ENCODE measurements at regions not wholly inside any gene's neighbourhood (a gene's known extent, or its start where the extent isn't known, plus 50 kb on each side); places are given as distances from the start of the nearest gene placed in this dataset.

- no peak overlapping the region for H2AFZ ChIP-seq (ENCODE audit: low read length)
- H3K79me2 ChIP-seq (ENCODE audit: insufficient read depth, low read length), result no peaks in the 10 kb centered on the region
- no peak overlapping the region for H3K4me2 ChIP-seq (ENCODE audit: low read depth, low read length, poor library complexity, severe bottlenecking)
- no peaks in the 10 kb centered on the region for H3K27me3 ChIP-seq (ENCODE audit: insufficient read depth, low read length, poor library complexity, severe bottlenecking)
- no peaks in the 10 kb centered on the region for H3K9me2 ChIP-seq (replicated peaks; ENCODE audit: low read depth, low read length)
- no peaks in the 10 kb centered on the region for H3F3A ChIP-seq (ENCODE audit: low read depth)
- TF ChIP-seq EZH2phosphoT487 (IDR thresholded peaks at IDR 0.05; ENCODE audit: borderline replicate concordance) (no peak), CTCF (conservative IDR thresholded peaks at IDR 0.05; ENCODE audit: low read length) (no peak)
- no peak overlapping the region for H3K4me3 ChIP-seq (ENCODE audit: low read length, poor library complexity, severe bottlenecking)
- H3K9ac ChIP-seq (ENCODE audit: low read depth, low read length, poor library complexity, severe bottlenecking), result no peak overlapping the region
- H3K4me1 ChIP-seq (ENCODE audit: insufficient read depth, low read length, poor library complexity, severe bottlenecking), result no peaks in the 10 kb centered on the region
- H4K20me1 ChIP-seq (ENCODE audit: insufficient read depth, low read length, poor library complexity, severe bottlenecking), result no peaks in the 10 kb centered on the region
- no peaks in the 10 kb centered on the region for H3K9me3 ChIP-seq (ENCODE audit: insufficient read depth, low read depth, low read length)
- H3K36me3 ChIP-seq (ENCODE audit: insufficient read depth, low read length), result no peaks in the 10 kb centered on the region
Measured at GRCh38 chr15:69510556-69510955, 57.9 kb downstream of the RPLP1 start.

GRCh38 chr15:69511015-69511414, 58.4 kb downstream of the RPLP1 start:
- H2AFZ ChIP-seq (ENCODE audit: low read length), result no peak overlapping the region
- no peaks in the 10 kb centered on the region for H4K20me1 ChIP-seq (ENCODE audit: insufficient read depth, low read length, poor library complexity, severe bottlenecking)
- no peaks in the 10 kb centered on the region for H3K4me1 ChIP-seq (ENCODE audit: insufficient read depth, low read length, poor library complexity, severe bottlenecking)
- no peaks in the 10 kb centered on the region for H3K79me2 ChIP-seq (ENCODE audit: insufficient read depth, low read length)
- no peaks in the 10 kb centered on the region for H3K27me3 ChIP-seq (ENCODE audit: insufficient read depth, low read length, poor library complexity, severe bottlenecking)
- no peak overlapping the region for H3K4me2 ChIP-seq (ENCODE audit: low read depth, low read length, poor library complexity, severe bottlenecking)
- no peak for TF ChIP-seq CTCF (conservative IDR thresholded peaks at IDR 0.05; ENCODE audit: low read length)
- no peak for TF ChIP-seq EZH2phosphoT487 (IDR thresholded peaks at IDR 0.05; ENCODE audit: borderline replicate concordance)
- H3K36me3 ChIP-seq (ENCODE audit: insufficient read depth, low read length), result no peaks in the 10 kb centered on the region
- H3K4me3 ChIP-seq (ENCODE audit: low read length, poor library complexity, severe bottlenecking), result no peak overlapping the region
- H3K9ac ChIP-seq (ENCODE audit: low read depth, low read length, poor library complexity, severe bottlenecking), result no peak overlapping the region
- no peaks in the 10 kb centered on the region for H3K9me3 ChIP-seq (ENCODE audit: insufficient read depth, low read depth, low read length)
- no peaks in the 10 kb centered on the region for H3F3A ChIP-seq (ENCODE audit: low read depth)
- H3K9me2 ChIP-seq (replicated peaks; ENCODE audit: low read depth, low read length), result no peaks in the 10 kb centered on the region

- no peaks in the 10 kb centered on the region for H3F3A ChIP-seq (ENCODE audit: low read depth)
- TF ChIP-seq CTCF (conservative IDR thresholded peaks at IDR 0.05; ENCODE audit: low read length) (no peak), EZH2phosphoT487 (IDR thresholded peaks at IDR 0.05; ENCODE audit: borderline replicate concordance) (no peak)
- H3K79me2 ChIP-seq (ENCODE audit: insufficient read depth, low read length), result no peaks in the 10 kb centered on the region
- H2AFZ ChIP-seq (ENCODE audit: low read length), result no peak overlapping the region
- H3K4me3 ChIP-seq (ENCODE audit: low read length, poor library complexity, severe bottlenecking), result no peak overlapping the region
- no peaks in the 10 kb centered on the region for H3K27me3 ChIP-seq (ENCODE audit: insufficient read depth, low read length, poor library complexity, severe bottlenecking)
- H3K36me3 ChIP-seq (ENCODE audit: insufficient read depth, low read length), result no peaks in the 10 kb centered on the region
- no peaks in the 10 kb centered on the region for H3K9me3 ChIP-seq (ENCODE audit: insufficient read depth, low read depth, low read length)
- no peaks in the 10 kb centered on the region for H4K20me1 ChIP-seq (ENCODE audit: insufficient read depth, low read length, poor library complexity, severe bottlenecking)
- H3K9ac ChIP-seq (ENCODE audit: low read depth, low read length, poor library complexity, severe bottlenecking), result no peak overlapping the region
- no peak overlapping the region for H3K4me2 ChIP-seq (ENCODE audit: low read depth, low read length, poor library complexity, severe bottlenecking)
- H3K9me2 ChIP-seq (replicated peaks; ENCODE audit: low read depth, low read length), result no peaks in the 10 kb centered on the region
- no peaks in the 10 kb centered on the region for H3K4me1 ChIP-seq (ENCODE audit: insufficient read depth, low read length, poor library complexity, severe bottlenecking)
Measured at GRCh38 chr15:69511716-69512340, 59.2 kb downstream of the RPLP1 start.

Data from Loucy (cell line).